Lung microvascular endothelial cell (primary cell): ENCODE measurements at regions not wholly inside any gene's neighbourhood (a gene's known extent, or its start where the extent isn't known, plus 50 kb on each side); places are given as distances from the start of the nearest gene placed in this dataset.

Experiments
- DNase-seq, 2 donors: peaks; one replicate each; pipeline versions ENCODE4 v3.0.0 to v3.0.0-alpha.2; 2010; ENCODE audit warnings: low read depth in 2 of 2

DNA sequence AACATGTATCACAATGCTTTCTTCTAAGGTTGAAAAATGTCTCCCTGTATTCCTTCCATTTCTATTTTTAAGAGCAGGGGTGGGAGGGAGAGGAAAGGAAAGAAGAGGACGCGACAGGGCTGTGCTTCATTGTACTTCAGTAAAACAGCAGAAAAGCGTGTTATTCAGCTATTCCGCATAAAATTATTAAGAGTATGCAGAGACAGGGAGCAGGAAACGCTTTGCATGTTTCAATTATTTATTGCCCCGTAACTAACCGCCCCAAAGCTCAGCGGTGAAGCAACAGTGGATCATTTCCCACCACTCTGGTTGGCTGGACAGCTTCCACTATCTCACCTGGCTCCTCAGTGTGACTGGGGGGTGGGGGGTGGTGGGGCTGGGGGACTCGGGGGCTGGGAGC is 188.9 kb downstream of the TTLL2 start:
- DNase-seq: peak in 1 of 2 donors; percentile 28

DNA sequence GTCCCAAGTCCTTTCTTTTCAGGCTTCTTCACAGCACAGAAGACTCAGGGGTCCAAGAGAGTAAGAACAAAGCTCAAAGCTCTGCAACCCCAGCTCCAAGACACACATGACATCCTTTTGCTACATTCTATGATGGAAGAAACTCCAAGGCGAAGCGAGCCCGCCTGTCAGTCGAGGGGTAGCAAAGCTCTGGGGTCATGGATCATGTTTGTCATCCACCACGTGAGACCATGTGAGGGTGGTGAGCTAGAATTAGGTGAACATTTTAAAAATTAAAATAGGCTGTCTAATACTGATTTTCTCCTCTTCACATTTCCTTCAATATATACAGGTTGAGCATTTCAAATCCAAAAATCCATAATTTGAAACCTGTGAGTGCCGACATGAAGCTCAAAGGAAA is 189.6 kb downstream of the TTLL2 start:
- no peak for DNase-seq

DNA sequence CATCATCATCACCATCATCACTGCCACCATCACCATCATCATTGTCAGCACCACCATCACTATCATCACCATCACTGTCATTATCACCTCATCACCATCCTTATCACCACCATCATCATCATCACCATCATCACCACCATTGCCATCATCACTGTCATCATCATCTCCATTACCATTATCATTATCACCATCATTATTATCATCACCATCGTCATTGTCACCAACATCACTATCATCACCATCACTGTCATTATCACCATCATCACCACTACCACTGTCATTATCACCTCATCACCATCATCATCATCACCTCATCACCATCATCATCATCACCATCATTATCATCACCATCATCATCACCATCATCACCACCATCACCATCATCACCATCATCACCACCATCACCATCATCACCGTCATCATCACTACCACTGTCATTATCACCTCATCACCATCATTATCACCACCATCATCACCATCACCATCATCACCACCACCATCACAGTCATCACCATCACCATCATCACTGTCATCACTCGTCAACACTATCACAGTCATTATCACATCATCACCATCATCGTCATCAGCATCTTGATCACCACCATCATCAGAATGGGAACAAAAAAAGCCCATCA is 191.1 kb downstream of the TTLL2 start:
- no peak for DNase-seq

DNA sequence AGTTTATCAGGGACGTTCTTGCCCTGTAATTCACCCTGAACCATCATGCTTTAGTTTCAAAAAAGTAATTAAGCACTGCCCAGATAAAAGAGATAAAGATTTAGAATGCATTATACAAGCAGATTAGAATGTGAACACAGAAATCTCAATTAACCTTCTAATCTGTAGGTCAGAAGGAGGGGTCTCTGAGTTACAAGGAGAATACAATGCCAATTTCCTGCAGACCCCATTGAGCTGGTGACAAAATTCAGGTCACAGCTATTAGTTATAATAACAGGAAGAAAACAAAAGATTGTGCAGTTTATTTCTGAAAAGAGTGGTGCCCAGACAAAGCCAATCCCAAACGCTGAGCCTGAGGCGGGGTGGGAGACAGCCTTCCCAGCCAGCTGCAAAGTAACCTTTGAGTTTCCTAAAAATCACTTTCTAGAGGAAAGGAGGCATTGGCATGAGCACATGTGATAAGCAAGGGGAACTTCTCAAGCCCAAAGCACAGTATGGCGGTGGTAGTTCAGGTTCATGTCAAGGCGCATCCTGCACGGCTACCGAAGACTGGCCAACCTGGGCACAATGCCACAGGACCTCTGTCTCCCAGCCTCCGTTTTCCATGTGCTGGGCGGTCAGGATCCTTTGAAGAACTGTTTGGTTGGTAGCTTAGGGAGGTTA is 192.5 kb downstream of the TTLL2 start:
- DNase-seq: no peak

DNA sequence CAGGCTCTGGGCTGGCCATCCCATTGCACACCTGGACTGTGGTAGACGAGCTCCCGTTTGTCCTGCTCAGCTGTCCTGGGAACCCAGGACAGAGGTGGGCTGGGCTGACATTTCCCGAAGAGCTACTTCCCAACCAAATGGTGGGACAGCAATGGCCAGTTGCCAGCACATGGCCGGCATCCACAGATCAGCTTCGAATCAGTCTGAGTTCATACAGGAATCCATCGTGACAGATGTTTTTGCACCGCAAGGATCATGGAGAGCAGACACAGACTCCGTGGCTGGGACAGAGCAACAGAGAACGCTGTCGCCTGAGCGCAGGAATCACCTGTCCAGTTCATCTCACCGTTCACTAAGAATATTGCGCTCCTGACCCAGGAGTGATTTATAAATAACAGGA is 198.5 kb downstream of the TTLL2 start:
- no peak for DNase-seq

DNA sequence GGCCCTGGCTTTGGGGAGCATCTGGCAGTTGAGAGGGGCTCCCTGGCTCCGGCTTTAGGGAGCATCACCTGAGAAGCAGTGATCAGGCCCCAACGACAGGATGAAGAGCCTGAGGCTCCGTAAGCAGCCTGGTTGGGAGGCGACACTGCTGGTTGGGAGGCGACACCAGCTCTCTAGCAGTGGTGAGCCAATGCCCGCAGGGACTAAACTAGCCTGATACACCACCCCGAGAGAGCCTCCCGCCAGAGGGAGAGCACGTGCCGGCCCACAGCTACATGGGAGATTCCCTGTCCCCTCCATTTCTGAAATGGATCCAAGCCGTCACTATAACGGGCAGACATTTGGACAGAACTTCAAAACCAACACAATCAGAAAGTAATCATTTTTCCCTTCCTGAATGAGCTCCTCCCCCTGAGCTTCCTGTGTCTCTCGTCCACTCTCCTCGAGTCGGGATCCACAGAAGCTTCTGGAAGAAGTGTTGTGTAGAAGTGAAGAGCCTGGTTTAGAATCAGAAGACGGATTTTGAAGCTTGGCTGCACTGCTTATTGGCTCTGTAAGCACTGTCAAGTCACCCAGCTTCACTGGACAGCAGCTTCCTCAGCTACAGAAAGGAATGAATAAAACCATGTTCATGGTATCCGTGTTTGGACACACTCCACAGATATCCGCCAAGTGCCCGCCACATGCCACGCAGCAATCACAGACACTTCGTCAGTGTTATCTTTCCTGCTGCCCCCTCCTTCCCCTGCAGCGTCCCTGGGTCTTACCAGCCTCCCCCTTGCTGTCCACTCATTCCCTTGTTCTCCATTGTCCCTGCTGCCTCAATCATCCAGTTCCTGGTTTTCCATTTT is 199.6 kb downstream of the TTLL2 start:
- DNase-seq: peak in 1 of 2 donors; percentile 58

DNA sequence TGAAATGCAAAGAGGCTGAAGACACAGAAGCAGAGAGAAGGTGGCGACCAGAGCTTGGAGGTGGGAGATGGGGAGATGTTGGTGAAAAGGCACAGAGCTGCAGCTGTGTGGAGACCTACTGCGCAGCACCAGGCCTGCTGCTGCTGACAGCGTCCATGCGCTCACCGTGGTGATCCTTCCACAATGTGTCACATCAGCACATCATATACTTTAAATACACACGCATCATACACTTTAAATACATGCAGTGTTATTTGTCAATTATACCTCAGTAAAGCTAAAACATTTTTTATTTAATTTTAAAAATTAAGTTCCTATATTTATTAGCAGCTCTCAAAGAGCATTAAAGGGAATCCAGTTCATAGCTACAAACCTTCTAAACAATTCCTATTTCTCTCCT is 200.9 kb downstream of the TTLL2 start:
- no peak for DNase-seq

DNA sequence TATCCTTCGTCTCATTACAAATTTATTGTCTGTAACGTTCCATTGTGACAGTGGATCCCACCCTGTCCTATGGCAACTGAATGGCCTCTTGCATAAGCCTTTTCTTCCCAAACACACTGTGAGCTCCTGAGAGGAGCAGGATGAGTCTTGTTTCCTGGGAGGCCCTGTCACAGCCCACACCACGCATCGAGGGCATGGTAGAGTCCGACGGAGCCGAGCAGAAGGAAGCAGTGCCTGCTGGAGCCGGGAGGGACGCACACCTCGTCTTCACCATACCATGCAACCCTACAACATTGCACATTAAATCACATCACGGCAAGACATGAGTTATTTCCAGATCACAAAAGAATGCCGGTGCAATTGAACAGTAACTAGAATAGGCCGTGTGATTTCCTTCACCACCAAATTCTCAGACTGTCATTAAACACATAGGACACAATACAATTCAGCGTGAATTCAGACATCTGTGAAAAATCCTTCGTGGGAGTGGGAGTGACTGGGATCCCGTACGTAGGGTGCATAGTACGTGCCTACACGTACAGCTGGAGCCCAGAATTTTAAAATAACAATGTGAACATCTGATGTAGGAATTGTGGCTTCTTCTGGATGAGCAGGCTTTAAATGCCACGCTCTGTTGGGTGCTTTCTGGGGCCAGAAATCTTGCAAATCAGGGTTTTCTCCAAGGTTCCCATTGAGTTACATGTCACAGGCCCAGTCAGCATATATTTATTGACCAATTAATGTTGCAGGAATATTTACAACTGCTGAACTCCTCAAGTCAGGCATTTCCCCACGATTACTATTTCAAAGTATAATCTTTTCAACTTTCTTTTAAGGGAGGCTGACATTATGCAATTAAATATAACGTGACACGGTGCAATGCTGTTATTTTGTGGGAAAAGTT is 201.8 kb downstream of the TTLL2 start:
- no peak for DNase-seq

DNA sequence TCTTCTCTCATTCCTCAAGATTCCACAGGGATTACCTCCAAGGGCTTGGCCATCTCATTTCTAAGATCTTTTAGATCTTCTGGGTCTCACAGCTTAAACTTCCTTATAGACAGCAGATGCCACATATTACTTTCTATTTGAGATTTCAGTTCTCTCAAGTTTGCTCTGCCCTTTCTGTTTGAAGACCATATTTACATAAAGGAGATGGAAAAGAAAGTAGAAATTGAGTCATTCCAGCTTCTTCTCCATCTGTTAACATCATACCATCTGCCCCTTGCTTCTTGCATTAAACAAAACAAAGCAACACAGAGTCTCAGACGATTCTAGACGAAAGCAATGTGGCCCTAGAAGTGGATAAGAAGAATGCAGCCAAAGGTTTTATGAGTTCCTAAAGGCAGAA is 203.4 kb downstream of the TTLL2 start:
- DNase-seq: no peak

DNA sequence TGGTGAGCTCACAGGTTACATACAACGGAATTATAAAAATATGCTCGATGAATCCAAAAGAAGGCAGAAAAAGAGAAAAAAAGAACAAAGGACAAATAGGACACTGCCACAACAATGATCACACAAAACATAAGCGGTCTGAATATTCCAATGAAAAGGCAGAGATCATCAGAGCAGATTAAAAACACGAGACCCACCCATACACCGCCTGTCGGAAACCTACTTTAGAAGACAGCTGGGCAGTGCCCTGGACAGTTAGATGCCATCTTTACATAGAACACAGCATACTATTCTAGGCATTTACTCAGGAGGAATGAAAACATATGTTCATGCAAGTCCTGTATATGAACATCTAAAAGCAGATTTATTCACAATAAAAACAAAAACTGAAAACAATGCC is 204.1 kb downstream of the TTLL2 start:
- DNase-seq: no peak

DNA sequence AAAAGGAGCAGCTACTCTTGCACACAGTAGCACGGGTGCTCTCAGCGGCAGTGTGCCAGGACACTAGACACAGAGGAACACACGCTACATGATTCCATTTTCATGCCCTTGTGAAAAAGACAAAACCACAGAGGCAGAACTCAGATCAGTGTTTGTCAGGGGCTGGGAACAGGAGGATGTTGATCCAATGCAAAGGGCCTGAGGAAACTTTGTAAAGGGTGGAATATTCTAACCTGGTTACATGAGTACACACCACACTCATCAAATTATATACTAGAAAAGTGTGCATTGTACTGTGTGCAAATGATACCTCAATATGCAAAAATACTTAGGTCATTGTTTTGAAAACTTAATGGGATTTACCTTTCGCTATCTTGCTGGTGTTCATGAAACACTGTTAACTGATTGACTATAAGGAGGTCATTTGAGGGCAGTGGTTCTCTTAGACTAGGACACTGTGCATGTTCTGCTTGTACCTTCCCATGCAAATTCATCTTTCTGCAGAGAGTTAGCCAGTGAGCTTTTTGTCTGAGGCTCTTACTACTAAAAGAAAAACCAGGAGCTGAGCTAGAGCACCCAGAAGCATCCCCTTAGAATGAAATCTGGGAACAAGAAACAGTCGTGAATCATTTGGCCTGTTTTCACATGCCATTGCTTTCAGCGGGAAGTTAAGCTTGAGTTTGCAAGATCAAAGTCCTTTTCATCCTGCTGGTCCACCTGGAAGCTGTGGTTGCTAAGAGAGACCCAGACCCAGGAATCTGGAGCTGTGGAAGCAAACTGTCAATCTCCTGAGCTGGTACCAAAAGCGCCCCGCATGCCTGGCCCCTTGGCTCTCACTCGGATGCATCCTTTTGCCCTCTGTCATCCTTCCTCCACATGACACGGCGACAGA is 204.8 kb downstream of the TTLL2 start:
- no peak for DNase-seq

DNA sequence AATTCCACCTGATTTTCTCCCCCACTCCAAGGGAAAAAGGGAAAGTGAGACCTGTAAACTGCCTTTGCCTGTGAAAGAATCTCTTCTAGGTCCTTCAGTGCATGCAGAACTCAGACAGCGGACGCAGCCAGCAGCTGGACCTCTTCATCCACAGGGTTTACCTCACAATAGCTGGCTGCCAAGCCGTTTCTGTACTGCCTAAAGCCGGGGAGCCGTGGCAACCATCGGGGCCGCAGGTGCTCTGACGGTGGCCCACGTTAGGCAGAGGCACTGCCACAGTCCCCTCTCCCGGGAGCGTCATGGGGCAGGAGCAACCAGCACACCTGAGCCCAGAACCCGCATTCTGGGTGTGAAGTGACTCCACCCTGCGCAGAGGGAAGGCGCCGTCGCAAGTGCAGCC is 206.1 kb downstream of the TTLL2 start:
- DNase-seq: no peak

DNA sequence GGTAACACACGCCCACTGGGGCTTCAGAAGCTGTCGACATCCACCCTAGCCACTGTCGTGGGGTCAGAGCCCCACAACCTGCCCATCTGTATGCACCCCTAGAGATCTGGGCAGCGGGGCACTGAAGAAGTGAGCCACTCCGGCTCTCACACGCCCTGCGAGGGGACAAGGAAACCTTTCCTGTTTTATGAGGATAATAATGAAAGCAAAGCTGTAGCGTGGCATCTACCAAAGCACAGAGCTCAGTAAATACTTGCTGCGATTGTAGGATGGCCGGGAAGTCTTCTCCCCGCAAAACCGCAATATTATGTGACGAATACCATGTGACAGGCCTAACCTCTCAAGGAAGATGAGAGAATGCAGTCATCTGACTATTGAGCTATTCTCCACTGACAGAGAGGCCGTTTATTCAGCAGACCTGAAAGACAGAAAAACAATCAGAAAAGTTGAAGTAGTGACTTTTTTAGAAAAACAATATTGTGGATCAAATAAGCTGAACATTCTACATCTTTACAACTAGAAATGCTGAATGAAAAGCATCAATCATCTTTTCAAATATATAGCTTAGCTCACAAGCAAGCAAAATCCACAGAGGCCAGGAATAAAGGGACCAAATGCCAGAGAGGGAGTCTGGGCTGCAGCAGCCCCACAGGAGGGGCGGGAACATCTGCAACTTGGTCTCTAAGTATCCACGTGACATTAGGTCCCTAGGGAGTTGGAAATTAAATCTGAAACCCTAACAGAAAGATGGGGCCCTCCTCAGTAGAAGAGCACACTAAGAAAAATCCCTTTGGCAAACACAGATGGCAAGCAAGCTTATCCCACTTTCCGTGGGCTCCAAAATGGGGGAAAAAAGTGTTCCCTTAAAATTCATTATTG is 207.8 kb downstream of the TTLL2 start:
- no peak for DNase-seq

DNA sequence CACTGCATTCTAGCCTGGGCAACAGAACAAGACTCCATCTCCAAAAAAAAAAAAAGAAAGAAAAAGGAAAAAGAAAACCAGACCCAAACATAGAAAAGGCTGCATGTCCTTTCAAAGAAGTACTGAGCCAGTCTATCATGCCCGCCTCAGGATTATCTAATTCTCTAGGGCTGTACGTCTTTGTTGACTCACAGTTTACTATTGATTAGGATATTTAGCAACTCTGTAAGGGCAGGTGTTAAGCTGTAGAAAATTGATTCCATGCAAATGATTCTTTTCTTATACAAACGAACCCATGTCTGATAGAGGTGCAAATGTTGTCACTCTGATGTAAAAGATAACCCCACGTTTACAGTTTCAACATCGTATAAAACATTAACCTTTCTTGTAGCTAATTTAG is 209.0 kb downstream of the TTLL2 start:
- DNase-seq: no peak

DNA sequence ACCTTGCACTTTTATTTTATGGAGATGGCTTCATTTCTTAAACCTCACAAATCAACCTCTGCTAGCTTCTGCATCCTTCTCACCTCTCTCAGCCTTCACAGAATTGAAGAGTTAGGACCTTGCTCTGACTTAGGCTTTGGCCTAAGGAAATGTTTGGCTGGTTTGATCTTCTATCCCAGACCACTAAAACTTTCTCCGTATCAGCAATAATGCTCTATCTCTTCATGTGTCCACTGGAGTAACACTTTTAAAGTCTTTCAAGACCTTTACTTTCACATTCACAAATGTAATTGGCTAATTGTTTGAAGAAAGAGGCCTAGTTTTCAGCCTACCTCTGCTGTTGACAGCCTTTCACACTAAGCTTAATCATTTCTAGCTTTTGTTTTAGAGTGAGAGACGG is 212.9 kb downstream of the TTLL2 start:
- DNase-seq: no peak

DNA sequence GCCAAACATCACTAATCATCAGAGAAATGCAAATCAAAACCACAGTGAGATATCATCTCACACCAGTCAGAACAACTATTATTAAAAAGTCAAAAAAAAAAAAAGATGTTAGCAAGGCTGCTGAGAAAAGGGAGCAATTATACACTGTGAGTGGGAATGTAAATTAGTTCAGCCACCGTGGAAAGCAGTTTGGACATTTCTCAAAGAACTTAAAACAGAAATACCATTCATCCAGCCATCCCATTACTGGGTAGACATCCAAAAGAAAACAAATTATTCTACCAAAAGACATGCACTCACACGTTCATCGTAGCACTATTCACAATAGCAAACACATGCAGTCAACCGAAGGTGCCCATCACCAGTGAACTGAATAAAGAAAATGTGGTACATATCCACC is 213.9 kb downstream of the TTLL2 start:
- DNase-seq: no peak

DNA sequence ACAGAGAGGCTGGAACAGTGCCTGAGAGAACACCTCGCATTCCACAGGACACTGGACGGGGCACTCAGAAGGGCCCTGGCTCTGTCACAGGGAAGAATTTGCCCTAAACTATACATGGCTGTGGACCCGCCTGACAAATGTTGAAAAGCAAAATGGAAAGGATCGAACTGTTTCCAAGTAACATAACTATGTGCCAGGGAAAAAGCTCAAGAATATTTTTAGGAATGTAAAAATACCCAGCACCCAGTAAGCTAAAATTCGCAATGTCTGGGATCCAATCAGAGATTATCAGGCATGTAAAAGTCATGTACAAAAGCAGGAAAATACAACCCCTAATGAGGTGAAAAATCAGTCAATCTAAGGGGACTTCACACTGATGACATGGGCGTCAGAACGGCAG is 215.9 kb downstream of the TTLL2 start:
- no peak for DNase-seq

DNA sequence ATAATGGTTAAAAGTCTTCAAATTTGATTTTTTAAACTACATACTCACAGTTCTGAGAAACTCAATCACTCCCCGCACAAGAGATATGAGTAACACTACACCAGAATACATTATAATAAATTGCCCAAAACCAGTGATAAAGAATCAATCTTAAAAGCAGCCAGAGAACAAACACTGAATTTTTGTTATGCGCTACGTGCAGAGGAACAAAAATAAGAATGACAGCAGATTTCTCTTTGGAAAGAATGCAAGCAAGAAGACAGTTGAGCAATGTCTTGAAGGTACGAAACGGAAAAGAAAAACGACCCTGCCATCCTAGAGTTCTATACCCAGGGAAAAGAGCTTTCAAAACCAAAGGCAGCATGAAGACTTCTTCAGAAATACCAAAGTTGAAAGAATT is 216.7 kb downstream of the TTLL2 start:
- no peak for DNase-seq

DNA sequence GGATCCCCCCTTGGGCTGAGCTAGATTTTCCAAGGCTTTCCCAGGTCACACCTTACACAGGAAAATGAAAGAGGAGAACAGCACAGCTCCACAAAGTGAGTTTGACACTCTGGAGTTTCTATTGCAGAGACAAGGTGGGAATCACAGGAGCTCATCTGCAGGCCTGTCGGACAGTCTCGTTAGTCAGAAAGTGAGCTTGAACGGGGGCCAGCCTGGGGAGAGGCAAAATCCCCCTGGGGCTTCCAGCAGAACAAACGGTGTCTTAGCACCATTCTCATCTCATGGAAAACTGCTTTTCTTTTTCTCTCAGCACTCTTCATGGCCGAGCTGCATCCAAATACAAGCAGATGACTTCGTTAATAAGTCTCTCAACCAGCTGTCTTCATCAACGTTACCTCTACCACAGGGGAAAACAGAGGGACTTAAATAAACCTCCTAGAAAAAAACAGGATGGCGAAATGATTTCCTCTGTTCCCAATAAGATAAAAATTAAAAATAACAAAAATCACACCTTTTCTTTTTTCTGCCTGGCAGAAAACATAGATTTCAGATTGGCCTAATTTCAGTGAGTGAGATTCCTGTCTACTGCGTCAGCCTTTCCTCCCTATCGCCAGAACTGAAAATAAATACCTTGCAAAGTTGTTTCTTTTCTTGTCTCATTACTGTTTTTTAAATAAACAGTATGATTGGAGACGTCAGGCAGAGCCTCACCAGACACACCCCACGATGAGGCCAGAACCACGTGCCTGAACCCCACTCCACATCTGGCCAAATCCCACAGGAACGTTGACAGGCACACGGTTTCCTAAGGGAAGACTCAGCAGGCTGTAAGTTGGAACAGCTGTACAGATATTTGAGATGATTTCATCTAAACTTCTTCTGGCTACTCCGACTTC is 219.0 kb downstream of the TTLL2 start:
- peak in 1 of 2 donors; percentile 78 for DNase-seq
